ENCODE measurements at regions not wholly inside any gene's neighbourhood (a gene's known extent, or its start where the extent isn't known, plus 50 kb on each side); places are given as distances from the start of the nearest gene placed in this dataset.

DNA sequence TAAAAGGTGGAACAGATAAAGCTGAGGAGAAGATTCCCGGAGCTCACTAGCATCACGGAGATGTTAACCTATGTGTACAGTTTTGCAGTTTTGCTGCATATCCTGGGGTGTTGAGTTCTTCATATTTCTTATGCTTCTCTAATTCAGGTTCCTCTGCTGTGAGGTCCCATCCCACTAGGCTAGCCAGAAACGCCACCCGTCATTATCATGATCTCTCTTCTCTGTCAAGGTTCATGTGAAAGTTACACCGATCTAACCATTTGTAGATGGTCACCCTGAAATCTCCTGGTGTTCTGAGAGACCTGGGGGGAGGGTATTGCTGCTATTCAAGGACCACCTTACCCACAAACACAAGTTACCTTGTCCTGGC, 136.3 kb downstream of the CCDC71L start:
- ATAC-seq: no peak
- ChIA-PET POLR2A (no interaction called here), CTCF (ENCODE audit: low intra/inter-chr PET ratio, low total read pairs) (no interaction called here)
- no peak for FAIRE-seq
- no peak overlapping the region for H3K27ac ChIP-seq (ENCODE audit: extremely low read length, insufficient read depth, low read length)
- TF ChIP-seq, protein P1, sequence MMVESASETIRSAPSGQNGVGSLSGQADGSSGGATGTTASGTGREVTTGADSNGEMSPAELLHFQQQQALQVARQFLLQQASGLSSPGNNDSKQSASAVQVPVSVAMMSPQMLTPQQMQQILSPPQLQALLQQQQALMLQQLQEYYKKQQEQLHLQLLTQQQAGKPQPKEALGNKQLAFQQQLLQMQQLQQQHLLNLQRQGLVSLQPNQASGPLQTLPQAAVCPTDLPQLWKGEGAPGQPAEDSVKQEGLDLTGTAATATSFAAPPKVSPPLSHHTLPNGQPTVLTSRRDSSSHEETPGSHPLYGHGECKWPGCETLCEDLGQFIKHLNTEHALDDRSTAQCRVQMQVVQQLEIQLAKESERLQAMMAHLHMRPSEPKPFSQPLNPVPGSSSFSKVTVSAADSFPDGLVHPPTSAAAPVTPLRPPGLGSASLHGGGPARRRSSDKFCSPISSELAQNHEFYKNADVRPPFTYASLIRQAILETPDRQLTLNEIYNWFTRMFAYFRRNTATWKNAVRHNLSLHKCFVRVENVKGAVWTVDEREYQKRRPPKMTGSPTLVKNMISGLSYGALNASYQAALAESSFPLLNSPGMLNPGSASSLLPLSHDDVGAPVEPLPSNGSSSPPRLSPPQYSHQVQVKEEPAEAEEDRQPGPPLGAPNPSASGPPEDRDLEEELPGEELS (CRISPR knock-in tag; IDR thresholded peaks at IDR 0.05): no peak
- TF ChIP-seq NFATC3 (CRISPR knock-in tag; IDR thresholded peaks at IDR 0.05): no peak
- TF ChIP-seq EEA1 (CRISPR knock-in tag; IDR thresholded peaks at IDR 0.05; ENCODE audit: borderline replicate concordance): no peak
- TF ChIP-seq ZNF34 (CRISPR knock-in tag; IDR thresholded peaks at IDR 0.05; ENCODE audit: borderline replicate concordance): no peak
- no peak for TF ChIP-seq PPARG (CRISPR knock-in tag; conservative IDR thresholded peaks at IDR 0.05)
- TF ChIP-seq BCL6 (CRISPR knock-in tag; IDR thresholded peaks at IDR 0.05): no peak
- TF ChIP-seq GFI1 (CRISPR knock-in tag; IDR thresholded peaks at IDR 0.05; ENCODE audit: borderline replicate concordance): no peak
- no peak for TF ChIP-seq PLSCR1 (CRISPR knock-in tag; IDR thresholded peaks at IDR 0.05; ENCODE audit: borderline replicate concordance)
- no peak for TF ChIP-seq XBP1 (CRISPR knock-in tag; IDR thresholded peaks at IDR 0.05)
- no peak for TF ChIP-seq ZNF703 (CRISPR knock-in tag; IDR thresholded peaks at IDR 0.05; ENCODE audit: borderline replicate concordance)
- TF ChIP-seq ZNF282 (IDR thresholded peaks at IDR 0.05; ENCODE audit: partially characterized antibody): no peak
- TF ChIP-seq, protein P2, sequence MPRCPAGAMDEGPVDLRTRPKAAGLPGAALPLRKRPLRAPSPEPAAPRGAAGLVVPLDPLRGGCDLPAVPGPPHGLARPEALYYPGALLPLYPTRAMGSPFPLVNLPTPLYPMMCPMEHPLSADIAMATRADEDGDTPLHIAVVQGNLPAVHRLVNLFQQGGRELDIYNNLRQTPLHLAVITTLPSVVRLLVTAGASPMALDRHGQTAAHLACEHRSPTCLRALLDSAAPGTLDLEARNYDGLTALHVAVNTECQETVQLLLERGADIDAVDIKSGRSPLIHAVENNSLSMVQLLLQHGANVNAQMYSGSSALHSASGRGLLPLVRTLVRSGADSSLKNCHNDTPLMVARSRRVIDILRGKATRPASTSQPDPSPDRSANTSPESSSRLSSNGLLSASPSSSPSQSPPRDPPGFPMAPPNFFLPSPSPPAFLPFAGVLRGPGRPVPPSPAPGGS (CRISPR knock-in tag; IDR thresholded peaks at IDR 0.05): no peak
- no peak for TF ChIP-seq FOSL1 (CRISPR knock-in tag; IDR thresholded peaks at IDR 0.05; ENCODE audit: borderline replicate concordance)
- TF ChIP-seq, protein P3, sequence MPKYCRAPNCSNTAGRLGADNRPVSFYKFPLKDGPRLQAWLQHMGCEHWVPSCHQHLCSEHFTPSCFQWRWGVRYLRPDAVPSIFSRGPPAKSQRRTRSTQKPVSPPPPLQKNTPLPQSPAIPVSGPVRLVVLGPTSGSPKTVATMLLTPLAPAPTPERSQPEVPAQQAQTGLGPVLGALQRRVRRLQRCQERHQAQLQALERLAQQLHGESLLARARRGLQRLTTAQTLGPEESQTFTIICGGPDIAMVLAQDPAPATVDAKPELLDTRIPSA (CRISPR knock-in tag; IDR thresholded peaks at IDR 0.05; ENCODE audit: borderline replicate concordance): no peak
- TF ChIP-seq KLF15 (CRISPR knock-in tag; IDR thresholded peaks at IDR 0.05; ENCODE audit: borderline replicate concordance): no peak
- TF ChIP-seq AHR (CRISPR knock-in tag; IDR thresholded peaks at IDR 0.05): no peak
- no peak for TF ChIP-seq ZNF331 (CRISPR knock-in tag; IDR thresholded peaks at IDR 0.05)
- TF ChIP-seq TSC22D2 (CRISPR knock-in tag; IDR thresholded peaks at IDR 0.05; ENCODE audit: borderline replicate concordance): no peak
- no peak for TF ChIP-seq KAT8 (CRISPR knock-in tag; IDR thresholded peaks at IDR 0.05)
- TF ChIP-seq, protein P4, sequence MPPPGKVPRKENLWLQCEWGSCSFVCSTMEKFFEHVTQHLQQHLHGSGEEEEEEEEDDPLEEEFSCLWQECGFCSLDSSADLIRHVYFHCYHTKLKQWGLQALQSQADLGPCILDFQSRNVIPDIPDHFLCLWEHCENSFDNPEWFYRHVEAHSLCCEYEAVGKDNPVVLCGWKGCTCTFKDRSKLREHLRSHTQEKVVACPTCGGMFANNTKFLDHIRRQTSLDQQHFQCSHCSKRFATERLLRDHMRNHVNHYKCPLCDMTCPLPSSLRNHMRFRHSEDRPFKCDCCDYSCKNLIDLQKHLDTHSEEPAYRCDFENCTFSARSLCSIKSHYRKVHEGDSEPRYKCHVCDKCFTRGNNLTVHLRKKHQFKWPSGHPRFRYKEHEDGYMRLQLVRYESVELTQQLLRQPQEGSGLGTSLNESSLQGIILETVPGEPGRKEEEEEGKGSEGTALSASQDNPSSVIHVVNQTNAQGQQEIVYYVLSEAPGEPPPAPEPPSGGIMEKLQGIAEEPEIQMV (CRISPR knock-in tag; IDR thresholded peaks at IDR 0.05; ENCODE audit: low read depth): no peak
- peaks cover 0 to 5% of the 10 kb centered on the region in 2 experiments; a peak in 3 of 5 replicates for H3K27me3 ChIP-seq (ENCODE audit: control insufficient read depth in 1 of 2, insufficient read depth in 2 of 2, low read length in 2 of 2)
- WGBS (ENCODE audit: low lambda C conversion rate): 25% methylated on average over 5 of the region's 5 CpGs
- no peak for DNase-seq (ENCODE audit: low spot score)
- no peak overlapping the region for H3K4me2 ChIP-seq (ENCODE audit: low read depth, low read length)
- no peak overlapping the region for H2AFZ ChIP-seq (ENCODE audit: low read length)
- intact Hi-C loops (cut with micrococcal nuclease; ENCODE audit: unreplicated experiment): no loop called here
- H4K20me1 ChIP-seq (ENCODE audit: insufficient read depth, low read length): no peaks in the 10 kb centered on the region
- no peaks in the 10 kb centered on the region for H3K79me2 ChIP-seq (ENCODE audit: insufficient read depth, low read length)
- H3K4me1 ChIP-seq (ENCODE audit: insufficient read depth, low read length): no peaks in the 10 kb centered on the region
- no peak overlapping the region for H3K9ac ChIP-seq (ENCODE audit: insufficient read depth, low read depth, low read length)
- H3K36me3 ChIP-seq (replicated peaks in 1 of 2; ENCODE audit: control insufficient read depth in 1 of 2, insufficient read depth in 2 of 2, low read length in 2 of 2): no peaks in the 10 kb centered on the region
- no peak overlapping the region for H3K4me3 ChIP-seq (replicated peaks in 1 of 3; ENCODE audit: insufficient read depth in 1 of 3, low read depth in 2 of 3, low read length in 3 of 3)
- in situ Hi-C loops (cut with HindIII; ENCODE audit: extremely low pct_ligation_motif_present, low pct_unique_long_range_greater_than_20kb): no loop called here
- H3K9me3 ChIP-seq (ENCODE audit: low read length): no peaks in the 10 kb centered on the region
- no TSS peak for BruUV-seq (replicated peaks)

All from HepG2 (cell line).